A549 (cell line): ENCODE measurements at regions not wholly inside any gene's neighbourhood (a gene's known extent, or its start where the extent isn't known, plus 50 kb on each side); places are given as distances from the start of the nearest gene placed in this dataset.

Experiments
- ATAC-seq, 2 experiments: fragments of 200-7000 bp in 1 of 2; fragments of >200 bp in 1 of 2; cut with Nextera tagmentation in 1 of 2; cut with Tn5 transposase in 1 of 2; 3 replicates each; pipeline versions ENCODE4 v1.8.0 to v1.9.1; 2018 to 2020; ENCODE audit warnings: mild to moderate bottlenecking in 1 of 2, moderate library complexity in 1 of 2
- CTCF ChIA-PET: fragments of 300-600 bp; sonication (Branson Sonifier 250); formaldehyde crosslinking; extraction: SDS; loops from one replicate; lab custom pipeline; 2021; ENCODE audit warnings: antibody characterized with exemption, inconsistent platforms; lab: Yijun Ruan, JAX
- POLR2A ChIA-PET: fragments of 350-600 bp; formaldehyde crosslinking; extraction: SDS; loops from one replicate; lab custom pipeline; 2021; ENCODE audit warnings: antibody characterized with exemption, inconsistent platforms; lab: Yijun Ruan, JAX
- DNase-seq, 2 experiments: peaks; one replicate each; pipeline versions ENCODE4 v3.0.0 to v3.0.0-alpha.2; 2011 to 2016; ENCODE audit warnings: low read depth in 1 of 2, low spot score in 1 of 2
- FAIRE-seq: peaks from 2 replicates; lab custom pipeline; 2011; peaks lifted over from hg19 to GRCh38; lab: Jason Lieb, UNC
- H3K27ac ChIP-seq, 2 experiments: fragments of >200 bp; sonication (Bioruptor Twin); formaldehyde crosslinking; 3 replicates each; pipeline ENCODE4 v1.5.1; 2016 to 2017
- H3K4me1 ChIP-seq: fragments of >200 bp; sonication (Bioruptor Twin); formaldehyde crosslinking; 3 replicates; pipeline ENCODE4 v1.6.1; 2016
- H3K4me2 ChIP-seq: fragments of >200 bp; sonication (Bioruptor Twin); formaldehyde crosslinking; 3 replicates; pipeline ENCODE4 v1.6.1; 2016
- H3K4me3 ChIP-seq: fragments of >200 bp; sonication (Bioruptor Twin); formaldehyde crosslinking; 3 replicates; pipeline ENCODE4 v1.5.1; 2016
- H3K9me3 ChIP-seq: fragments of >200 bp; sonication (Bioruptor Twin); formaldehyde crosslinking; 3 replicates; pipeline ENCODE4 v1.6.1; 2016
- CBX2 ChIP-seq: fragments of 200-600 bp; sonication (generic); IDR thresholded peaks from 2 replicates; pipeline ENCODE4 v1.6.1; 2016; ENCODE audit warnings: low read depth, mild to moderate bottlenecking, borderline replicate concordance
- CBX8 ChIP-seq: fragments of 200-600 bp; sonication (generic); IDR thresholded peaks from 2 replicates; pipeline ENCODE4 v1.6.1; 2016
- CEBPB ChIP-seq, 2 experiments: fragments of >200 bp in 1 of 2; sonication (Bioruptor Twin) in 1 of 2; formaldehyde crosslinking in 1 of 2; IDR thresholded peaks; 2 replicates each; pipeline ENCODE4 v1.6.1; 2012 to 2016
- CHD2 ChIP-seq: fragments of 150-350 bp; IDR thresholded peaks from 2 replicates; pipeline ENCODE4 v1.6.1; 2014; ENCODE audit warnings: low read length; ENCODE audit not compliant: partially characterized antibody
- CHD4 ChIP-seq: fragments of 200-600 bp; sonication (generic); IDR thresholded peaks from 2 replicates; pipeline ENCODE4 v1.6.1; 2016; ENCODE audit warnings: antibody characterized with exemption, mild to moderate bottlenecking, borderline replicate concordance
- EHF ChIP-seq: fragments of 250-450 bp; sonication (Bioruptor Pico); IDR thresholded peaks from 2 replicates; pipeline ENCODE4 v1.5.0; 2020; ENCODE audit warnings: mild to moderate bottlenecking
- EHMT2 ChIP-seq: fragments of 200-600 bp; sonication (generic); IDR thresholded peaks from 2 replicates; pipeline ENCODE4 v1.6.1; 2016; ENCODE audit warnings: antibody characterized with exemption, low read depth, mild to moderate bottlenecking, moderate library complexity
- EP300 ChIP-seq, 2 experiments: fragments of >200 bp; sonication (Bioruptor Twin); formaldehyde crosslinking; IDR thresholded peaks; 2 replicates in 1 of 2; 3 replicates in 1 of 2; pipeline ENCODE4 v1.6.1; 2016 to 2017
- ESRRA ChIP-seq: fragments of 150-350 bp; IDR thresholded peaks from 2 replicates; pipeline ENCODE4 v1.6.1; 2014; ENCODE audit warnings: mild to moderate bottlenecking, low read length, borderline replicate concordance
- FOSB ChIP-seq: fragments of 250-450 bp; sonication (Bioruptor Pico); IDR thresholded peaks from 2 replicates; pipeline ENCODE4 v1.5.0; 2020; ENCODE audit warnings: mild to moderate bottlenecking, moderate library complexity
- FOSL2 ChIP-seq, 2 experiments: fragments of 450-650 bp in 1 of 2; fragments of >200 bp in 1 of 2; sonication (Bioruptor Twin) in 1 of 2; formaldehyde crosslinking; IDR thresholded peaks; 2 replicates each; pipeline versions ENCODE4 v1.5.0 to v1.6.1; 2016 to 2020; ENCODE audit warnings: mild to moderate bottlenecking in 1 of 2, moderate library complexity in 1 of 2
- GATA3 ChIP-seq: IDR thresholded peaks from 2 replicates; pipeline ENCODE4 v1.6.1; 2012; ENCODE audit warnings: borderline replicate concordance
- HDAC2 ChIP-seq: fragments of 200-600 bp; sonication (generic); IDR thresholded peaks from 2 replicates; pipeline ENCODE4 v1.6.1; 2016
- HOXB5 ChIP-seq: fragments of 250-450 bp; sonication (Bioruptor Pico); IDR thresholded peaks from 2 replicates; pipeline ENCODE4 v1.5.0; 2020; ENCODE audit warnings: mild to moderate bottlenecking, moderate library complexity
- NPAS2 ChIP-seq: fragments of 250-450 bp; sonication (Bioruptor Pico); IDR thresholded peaks from 2 replicates; pipeline ENCODE4 v1.8.0; 2022; ENCODE audit warnings: mild to moderate bottlenecking, moderate library complexity, borderline replicate concordance
- PBX3 ChIP-seq: IDR thresholded peaks from 2 replicates; pipeline ENCODE4 v1.6.1; 2012
- PHF8 ChIP-seq: fragments of 200-600 bp; sonication (generic); IDR thresholded peaks from 2 replicates; pipeline ENCODE4 v1.6.1; 2016; ENCODE audit warnings: low read depth, mild to moderate bottlenecking, antibody characterized with exemption, moderate library complexity, borderline replicate concordance
- POLR2A ChIP-seq: IDR thresholded peaks from 2 replicates; pipeline ENCODE4 v1.6.1; 2012; ENCODE audit warnings: mild to moderate bottlenecking, low read length
- RARB ChIP-seq: fragments of 250-450 bp; sonication (Bioruptor Pico); IDR thresholded peaks from 2 replicates; pipeline ENCODE4 v1.8.0; 2021; ENCODE audit warnings: mild to moderate bottlenecking, moderate library complexity
- RCOR1 ChIP-seq: fragments of 150-350 bp; IDR thresholded peaks from 2 replicates; pipeline ENCODE4 v1.6.1; 2014; ENCODE audit warnings: antibody characterized with exemption, low read length, low read depth
- RFX5 ChIP-seq: fragments of 450-650 bp; IDR thresholded peaks from 2 replicates; pipeline ENCODE4 v1.7.1; 2014; ENCODE audit warnings: antibody characterized with exemption, mild to moderate bottlenecking, moderate library complexity
- RNF2 ChIP-seq: fragments of 200-600 bp; sonication (generic); IDR thresholded peaks from 2 replicates; pipeline ENCODE4 v1.6.1; 2016; ENCODE audit warnings: low read depth, mild to moderate bottlenecking, antibody characterized with exemption, moderate library complexity, borderline replicate concordance
- SREBF2 ChIP-seq: fragments of 450-650 bp; IDR thresholded peaks from 2 replicates; pipeline ENCODE4 v1.6.1; 2014; ENCODE audit warnings: mild to moderate bottlenecking, moderate library complexity
- ZSCAN20 ChIP-seq: fragments of 250-450 bp; sonication (Bioruptor Pico); IDR thresholded peaks from 2 replicates; pipeline ENCODE4 v1.8.0; 2022; ENCODE audit warnings: mild to moderate bottlenecking, moderate library complexity
- WGBS: methylation state at CpG from one replicate; pipeline ENCODE4 v1.1.6; 2017; ENCODE audit errors: missing lambda C conversion rate; 5-methylcytosine and 5-hydroxymethylcytosine counted together
- TF ChIP-seq, protein P1 (sequence below): fragments of >200 bp; sonication (Bioruptor Twin); formaldehyde crosslinking; IDR thresholded peaks from 3 replicates; pipeline ENCODE4 v1.6.1; 2016
- TF ChIP-seq, protein P2 (sequence below): fragments of 150-350 bp; IDR thresholded peaks from 2 replicates; pipeline ENCODE4 v1.6.1; 2014; ENCODE audit warnings: low read depth, mild to moderate bottlenecking, low read length
- TF ChIP-seq, protein P3 (sequence below): fragments of >200 bp; sonication (Bioruptor Twin); formaldehyde crosslinking; IDR thresholded peaks from 2 replicates; pipeline ENCODE4 v1.6.1; 2016
- TF ChIP-seq, protein P4 (sequence below): fragments of 450-650 bp; IDR thresholded peaks from 2 replicates; pipeline ENCODE4 v1.6.1; 2014; ENCODE audit warnings: antibody characterized with exemption

DNA sequence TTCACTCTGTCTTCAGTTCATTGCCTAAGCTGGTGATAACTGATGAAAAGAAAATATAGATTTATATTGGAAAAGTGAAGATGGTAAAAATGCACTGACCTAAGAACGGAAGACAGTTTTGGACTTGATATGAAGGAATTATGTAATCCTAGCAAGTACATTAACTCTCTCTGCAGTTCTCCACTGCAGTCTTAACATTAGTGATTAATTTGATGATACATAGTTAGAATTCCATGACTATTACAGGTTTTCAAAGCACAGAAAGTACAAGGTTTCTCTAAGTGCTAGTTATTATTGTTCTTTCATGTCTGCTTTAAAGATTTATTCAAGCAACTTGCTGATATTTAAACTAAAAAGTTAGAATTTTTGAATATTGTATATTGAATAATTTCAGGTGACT, 1591.7 kb upstream of the ADGRL3 start:
- H3K4me1 ChIP-seq = no peaks in the 10 kb centered on the region
- ATAC-seq (no peak), FAIRE-seq (no peak), DNase-seq (no peak)
- H3K4me2 ChIP-seq = no peak overlapping the region
- no peaks in the 10 kb centered on the region for H3K9me3 ChIP-seq
- TF ChIP-seq SREBF2 (no peak), CHD2 (no peak), FOSL2 (IDR thresholded peaks at IDR 0.05) (no peak), FOSL2 (CRISPR knock-in tag; IDR thresholded peaks at IDR 0.05) (no peak), EHF (no peak), HDAC2 (no peak), RFX5 (no peak), POLR2A (no peak), PHF8 (no peak), ESRRA (no peak), RCOR1 (no peak), EP300 (IDR thresholded peaks at IDR 0.05) (no peak)
- TF ChIP-seq, protein P1, sequence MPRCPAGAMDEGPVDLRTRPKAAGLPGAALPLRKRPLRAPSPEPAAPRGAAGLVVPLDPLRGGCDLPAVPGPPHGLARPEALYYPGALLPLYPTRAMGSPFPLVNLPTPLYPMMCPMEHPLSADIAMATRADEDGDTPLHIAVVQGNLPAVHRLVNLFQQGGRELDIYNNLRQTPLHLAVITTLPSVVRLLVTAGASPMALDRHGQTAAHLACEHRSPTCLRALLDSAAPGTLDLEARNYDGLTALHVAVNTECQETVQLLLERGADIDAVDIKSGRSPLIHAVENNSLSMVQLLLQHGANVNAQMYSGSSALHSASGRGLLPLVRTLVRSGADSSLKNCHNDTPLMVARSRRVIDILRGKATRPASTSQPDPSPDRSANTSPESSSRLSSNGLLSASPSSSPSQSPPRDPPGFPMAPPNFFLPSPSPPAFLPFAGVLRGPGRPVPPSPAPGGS = no peak
- TF ChIP-seq, protein P2, sequence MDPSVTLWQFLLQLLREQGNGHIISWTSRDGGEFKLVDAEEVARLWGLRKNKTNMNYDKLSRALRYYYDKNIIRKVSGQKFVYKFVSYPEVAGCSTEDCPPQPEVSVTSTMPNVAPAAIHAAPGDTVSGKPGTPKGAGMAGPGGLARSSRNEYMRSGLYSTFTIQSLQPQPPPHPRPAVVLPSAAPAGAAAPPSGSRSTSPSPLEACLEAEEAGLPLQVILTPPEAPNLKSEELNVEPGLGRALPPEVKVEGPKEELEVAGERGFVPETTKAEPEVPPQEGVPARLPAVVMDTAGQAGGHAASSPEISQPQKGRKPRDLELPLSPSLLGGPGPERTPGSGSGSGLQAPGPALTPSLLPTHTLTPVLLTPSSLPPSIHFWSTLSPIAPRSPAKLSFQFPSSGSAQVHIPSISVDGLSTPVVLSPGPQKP = no peak
- 59% methylated on average over 1 of the region's 1 CpG for WGBS
- no peak overlapping the region for H3K4me3 ChIP-seq
- H3K27ac ChIP-seq = no peak overlapping the region
- CTCF ChIA-PET = no interaction called here
- POLR2A ChIA-PET = no interaction called here

- ChIA-PET POLR2A (no interaction called here), CTCF (no interaction called here)
- H3K4me3 ChIP-seq = no peak overlapping the region
- DNase-seq = peak; percentile 0 to 2
- no peak for TF ChIP-seq CEBPB (IDR thresholded peaks at IDR 0.05)
- TF ChIP-seq, protein P3, sequence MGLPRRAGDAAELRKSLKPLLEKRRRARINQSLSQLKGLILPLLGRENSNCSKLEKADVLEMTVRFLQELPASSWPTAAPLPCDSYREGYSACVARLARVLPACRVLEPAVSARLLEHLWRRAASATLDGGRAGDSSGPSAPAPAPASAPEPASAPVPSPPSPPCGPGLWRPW = no peak
- no peak for TF ChIP-seq CBX2
- TF ChIP-seq RNF2 = no peak
- no peak for TF ChIP-seq RARB
- TF ChIP-seq GATA3 = no peak
- no peak for TF ChIP-seq EHMT2
- no peak for TF ChIP-seq CHD4
- TF ChIP-seq ZSCAN20 (CRISPR knock-in tag) = no peak
- no peak for TF ChIP-seq RFX5
- TF ChIP-seq ESRRA = no peak
- no peak for TF ChIP-seq CBX8
- TF ChIP-seq FOSB (CRISPR knock-in tag) = no peak
- no peak for TF ChIP-seq HOXB5 (CRISPR knock-in tag)
- no peak for TF ChIP-seq NPAS2 (CRISPR knock-in tag)
- TF ChIP-seq, protein P2 = no peak
- no peak for TF ChIP-seq PBX3
- TF ChIP-seq, protein P1 = no peak
- TF ChIP-seq, protein P4, sequence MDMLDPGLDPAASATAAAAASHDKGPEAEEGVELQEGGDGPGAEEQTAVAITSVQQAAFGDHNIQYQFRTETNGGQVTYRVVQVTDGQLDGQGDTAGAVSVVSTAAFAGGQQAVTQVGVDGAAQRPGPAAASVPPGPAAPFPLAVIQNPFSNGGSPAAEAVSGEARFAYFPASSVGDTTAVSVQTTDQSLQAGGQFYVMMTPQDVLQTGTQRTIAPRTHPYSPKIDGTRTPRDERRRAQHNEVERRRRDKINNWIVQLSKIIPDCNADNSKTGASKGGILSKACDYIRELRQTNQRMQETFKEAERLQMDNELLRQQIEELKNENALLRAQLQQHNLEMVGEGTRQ = no peak
- no peak overlapping the region for H3K4me2 ChIP-seq
- no peaks in the 10 kb centered on the region for H3K4me1 ChIP-seq
- 46% methylated on average over 1 of the region's 1 CpG for WGBS
- no peak for FAIRE-seq
- H3K27ac ChIP-seq = no peak overlapping the region
- peak in 1 of 2 experiments; percentile 54; a peak in 1 of 6 replicates for ATAC-seq
- H3K9me3 ChIP-seq = no peaks in the 10 kb centered on the region
Measured at GRCh38 chr4:59612235-59612634, 1587.9 kb upstream of the ADGRL3 start.
